NB4 (cell line): ENCODE measurements at regions not wholly inside any gene's neighbourhood (a gene's known extent, or its start where the extent isn't known, plus 50 kb on each side); places are given as distances from the start of the nearest gene placed in this dataset.
A peak's percentile ranks its signal among the peaks of the same experiment; 100 is the strongest.

Experiments used
- MYC ChIP-seq: IDR thresholded peaks from 2 replicates; pipeline ENCODE4 v1.6.1; 2011; ENCODE audit warnings: low read depth, low read length
- POLR2A ChIP-seq: IDR thresholded peaks from 2 replicates; pipeline ENCODE4 v1.6.1; 2011; ENCODE audit warnings: mild to moderate bottlenecking; ENCODE audit not compliant: insufficient read length; ENCODE audit errors: extremely low read depth
- TF ChIP-seq, protein P1 (sequence below): IDR thresholded peaks from one replicate; pipeline ENCODE4 v1.5.1; 2012; ENCODE audit warnings: low read depth, low read length

DNA sequence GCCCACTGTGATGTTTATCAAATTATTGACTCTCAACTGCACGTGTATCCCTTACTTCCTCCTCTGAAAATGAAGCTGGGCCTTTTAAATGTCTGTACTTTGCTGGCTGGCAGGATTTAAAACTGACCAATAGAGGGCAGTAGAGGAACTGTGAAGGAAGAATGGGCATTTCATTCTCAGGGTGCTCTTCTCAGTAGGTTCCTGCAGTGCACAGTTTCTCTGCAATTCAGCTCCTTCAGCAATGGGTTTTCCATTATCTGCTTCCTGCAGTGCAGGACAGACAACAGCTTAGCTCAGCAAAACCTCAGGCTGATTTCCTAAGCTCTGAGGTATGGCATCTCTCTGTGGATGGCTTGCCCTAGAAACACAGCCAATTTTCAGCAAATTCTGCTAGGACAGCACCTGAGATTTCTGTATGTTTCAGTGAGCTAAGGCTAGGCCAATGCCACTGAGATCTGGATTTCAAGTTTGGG, 298.4 kb upstream of the PRDM9 start:
- TF ChIP-seq, protein P1, sequence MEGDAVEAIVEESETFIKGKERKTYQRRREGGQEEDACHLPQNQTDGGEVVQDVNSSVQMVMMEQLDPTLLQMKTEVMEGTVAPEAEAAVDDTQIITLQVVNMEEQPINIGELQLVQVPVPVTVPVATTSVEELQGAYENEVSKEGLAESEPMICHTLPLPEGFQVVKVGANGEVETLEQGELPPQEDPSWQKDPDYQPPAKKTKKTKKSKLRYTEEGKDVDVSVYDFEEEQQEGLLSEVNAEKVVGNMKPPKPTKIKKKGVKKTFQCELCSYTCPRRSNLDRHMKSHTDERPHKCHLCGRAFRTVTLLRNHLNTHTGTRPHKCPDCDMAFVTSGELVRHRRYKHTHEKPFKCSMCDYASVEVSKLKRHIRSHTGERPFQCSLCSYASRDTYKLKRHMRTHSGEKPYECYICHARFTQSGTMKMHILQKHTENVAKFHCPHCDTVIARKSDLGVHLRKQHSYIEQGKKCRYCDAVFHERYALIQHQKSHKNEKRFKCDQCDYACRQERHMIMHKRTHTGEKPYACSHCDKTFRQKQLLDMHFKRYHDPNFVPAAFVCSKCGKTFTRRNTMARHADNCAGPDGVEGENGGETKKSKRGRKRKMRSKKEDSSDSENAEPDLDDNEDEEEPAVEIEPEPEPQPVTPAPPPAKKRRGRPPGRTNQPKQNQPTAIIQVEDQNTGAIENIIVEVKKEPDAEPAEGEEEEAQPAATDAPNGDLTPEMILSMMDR: peak; percentile 71
- TF ChIP-seq MYC: no peak
- TF ChIP-seq POLR2A: no peak
